H1 (cell line): ENCODE measurements at regions not wholly inside any gene's neighbourhood (a gene's known extent, or its start where the extent isn't known, plus 50 kb on each side); places are given as distances from the start of the nearest gene placed in this dataset.

ENCODE experiments used
- CTCF ChIA-PET: fragments of 300-600 bp; sonication (Branson Sonifier 250); formaldehyde crosslinking; loops from one replicate; lab custom pipeline; 2021; ENCODE audit not compliant: partially characterized antibody; lab: Charles Lee
- POLR2A ChIA-PET: fragments of 300-600 bp; sonication (Branson Sonifier 250); formaldehyde crosslinking; loops from one replicate; lab custom pipeline; 2021; ENCODE audit warnings: inconsistent platforms; ENCODE audit not compliant: partially characterized antibody; lab: Charles Lee
- DNase-seq, 2 experiments: peaks; one replicate each; pipeline versions ENCODE4 v3.0.0 to v3.0.0-alpha.2; 2010 to 2022; ENCODE audit warnings: low spot score in 2 of 2, low read depth in 1 of 2, mixed read lengths in 1 of 2
- FAIRE-seq: peaks from 2 replicates; lab custom pipeline; 2011; peaks lifted over from hg19 to GRCh38; lab: Jason Lieb, UNC
- H2AFZ ChIP-seq: 2 replicates; pipeline ENCODE4 v1.8.1; 2012; ENCODE audit warnings: low read length, inconsistent platforms
- H2AK5ac ChIP-seq: 2 replicates; pipeline ENCODE4 v1.6.1; 2013; ENCODE audit warnings: low read depth, low read length
- H2BK120ac ChIP-seq: replicated peaks from 2 replicates; pipeline ENCODE3; 2013; ENCODE audit warnings: low read depth, low read length, inconsistent platforms
- H2BK12ac ChIP-seq: 2 replicates; pipeline ENCODE4 v1.6.1; 2013; ENCODE audit warnings: low read depth, low read length
- H2BK15ac ChIP-seq: 2 replicates; pipeline ENCODE4 v1.6.1; 2013; ENCODE audit warnings: low read length
- H2BK20ac ChIP-seq: 2 replicates; pipeline ENCODE4 v1.6.1; 2013; ENCODE audit warnings: low read length
- H2BK5ac ChIP-seq: 2 replicates; pipeline ENCODE4 v1.6.1; 2013; ENCODE audit warnings: low read depth, low read length
- H3K14ac ChIP-seq: 2 replicates; pipeline ENCODE4 v1.6.1; 2013; ENCODE audit warnings: inconsistent platforms; ENCODE audit not compliant: insufficient read length
- H3K18ac ChIP-seq: 2 replicates; pipeline ENCODE4 v1.6.1; 2013; ENCODE audit warnings: low read length; ENCODE audit errors: extremely low read depth
- H3K23ac ChIP-seq: 2 replicates; pipeline ENCODE4 v1.6.1; 2013; ENCODE audit warnings: inconsistent platforms; ENCODE audit not compliant: insufficient read length
- H3K23me2 ChIP-seq: 2 replicates; pipeline ENCODE4 v1.6.1; 2013; ENCODE audit warnings: low read depth, low read length
- H3K27ac ChIP-seq: 2 replicates; pipeline ENCODE4 v1.6.1; 2011; ENCODE audit warnings: low read depth, low read length, inconsistent platforms
- H3K27me3 ChIP-seq, 4 experiments: replicated peaks in 1 of 4; 1 replicate in 1 of 4; 2 replicates in 3 of 4; pipeline versions ENCODE4 v1.6.1 to v1.8.1; 2011 to 2013; ENCODE audit warnings: low read length in 3 of 4, mild to moderate bottlenecking in 3 of 4, inconsistent platforms in 2 of 4, mixed read lengths in 2 of 4, moderate library complexity in 1 of 4; ENCODE audit not compliant: control insufficient read depth in 3 of 4, insufficient read depth in 3 of 4; ENCODE audit errors: extremely low read depth in 1 of 4
- H3K36me3 ChIP-seq, 4 experiments: 2 replicates each; pipeline versions ENCODE4 v1.6.1 to v1.8.1; 2011 to 2013; ENCODE audit warnings: mild to moderate bottlenecking in 4 of 4, low read length in 3 of 4, moderate library complexity in 2 of 4, control low read depth in 1 of 4, inconsistent platforms in 1 of 4; ENCODE audit not compliant: insufficient read depth in 4 of 4, control insufficient read depth in 2 of 4
- H3K4ac ChIP-seq: replicated peaks from 2 replicates; pipeline ENCODE3; 2013; ENCODE audit warnings: low read length, low read depth, mixed read lengths, inconsistent platforms; ENCODE audit not compliant: insufficient read length
- H3K4me1 ChIP-seq, 4 experiments: replicated peaks in 1 of 4; 1 replicate in 1 of 4; 2 replicates in 3 of 4; pipeline versions ENCODE4 v1.6.1 to v1.8.1; 2011 to 2013; ENCODE audit warnings: low read length in 3 of 4, inconsistent platforms in 2 of 4, mixed read lengths in 1 of 4; ENCODE audit not compliant: insufficient read depth in 4 of 4, control insufficient read depth in 3 of 4
- H3K4me2 ChIP-seq, 2 experiments: 2 replicates each; pipeline versions ENCODE4 v1.6.1 to v1.8.1; 2011 to 2013; ENCODE audit warnings: low read depth in 2 of 2, low read length in 2 of 2, control low read depth in 1 of 2, inconsistent platforms in 1 of 2, mild to moderate bottlenecking in 1 of 2; ENCODE audit not compliant: insufficient read depth in 1 of 2
- H3K4me3 ChIP-seq, 4 experiments: fragments of 200-600, 300-600 bp in 1 of 4; sonication (generic), shearing (Covaris generic), sonication (Bioruptor Twin) in 1 of 4; 2 replicates each; pipeline versions ENCODE4 v1.5.1 to v1.8.1; 2011 to 2016; ENCODE audit warnings: low read length in 4 of 4, low read depth in 3 of 4, control low read depth in 2 of 4, inconsistent platforms in 2 of 4, mild to moderate bottlenecking in 2 of 4, mixed read lengths in 1 of 4, moderate library complexity in 1 of 4; ENCODE audit not compliant: insufficient read depth in 2 of 4; ENCODE audit errors: extremely low read depth in 1 of 4
- H3K56ac ChIP-seq: replicated peaks from 2 replicates; pipeline ENCODE3; 2013; ENCODE audit warnings: low read depth, mild to moderate bottlenecking, mixed read lengths, low read length, inconsistent platforms; ENCODE audit not compliant: insufficient read length
- H3K79me1 ChIP-seq: 2 replicates; pipeline ENCODE4 v1.6.1; 2013; ENCODE audit warnings: low read depth, low read length, control low read depth
- H3K79me2 ChIP-seq, 2 experiments: 2 replicates each; pipeline versions ENCODE4 v1.6.1 to v1.8.1; 2012 to 2013; ENCODE audit warnings: low read length in 2 of 2, mild to moderate bottlenecking in 2 of 2, inconsistent platforms in 1 of 2; ENCODE audit not compliant: insufficient read depth in 2 of 2, control insufficient read depth in 1 of 2
- H3K9ac ChIP-seq, 4 experiments: replicated peaks in 1 of 4; 1 replicate in 1 of 4; 2 replicates in 3 of 4; pipeline versions ENCODE4 v1.6.1 to v1.8.1; 2011 to 2013; ENCODE audit warnings: low read depth in 3 of 4, low read length in 3 of 4, control low read depth in 2 of 4, mild to moderate bottlenecking in 2 of 4, moderate library complexity in 2 of 4, inconsistent platforms in 1 of 4; ENCODE audit errors: extremely low read depth in 1 of 4
- H3K9me3 ChIP-seq, 2 experiments: 2 replicates each; pipeline versions ENCODE4 v1.6.1 to v1.8.1; 2012 to 2013; ENCODE audit warnings: mild to moderate bottlenecking in 2 of 2, moderate library complexity in 2 of 2, control low read depth in 1 of 2, inconsistent platforms in 1 of 2, low read depth in 1 of 2, low read length in 1 of 2, mixed read lengths in 1 of 2; ENCODE audit not compliant: insufficient read depth in 2 of 2
- H4K20me1 ChIP-seq, 2 experiments: replicated peaks in 1 of 2; 2 replicates each; pipeline versions ENCODE3 to v1.8.1; 2011 to 2013; ENCODE audit warnings: inconsistent platforms in 2 of 2, low read length in 2 of 2, mild to moderate bottlenecking in 1 of 2; ENCODE audit not compliant: insufficient read depth in 2 of 2, control insufficient read depth in 1 of 2
- H4K5ac ChIP-seq: 2 replicates; pipeline ENCODE4 v1.6.1; 2013; ENCODE audit warnings: low read length, low read depth, mixed read lengths, inconsistent platforms; ENCODE audit not compliant: insufficient read length
- H4K8ac ChIP-seq: 2 replicates; pipeline ENCODE4 v1.8.0; 2013; ENCODE audit warnings: mild to moderate bottlenecking, moderate library complexity, low read length, inconsistent platforms; ENCODE audit not compliant: insufficient read depth; ENCODE audit errors: extremely low read depth
- H4K91ac ChIP-seq: replicated peaks from 2 replicates; pipeline ENCODE3; 2013; ENCODE audit warnings: low read length, mixed read lengths, inconsistent platforms; ENCODE audit not compliant: insufficient read length
- CHD1 ChIP-seq: IDR thresholded peaks from 2 replicates; pipeline ENCODE4 v1.6.1; 2012; ENCODE audit warnings: low read depth, low read length, improper control_type of control experiment
- EGR1 ChIP-seq: IDR thresholded peaks from 2 replicates; pipeline ENCODE4 v1.6.1; 2011; ENCODE audit warnings: low read depth, low read length, borderline replicate concordance
- KDM1A ChIP-seq: fragments of 200-600, 300-600 bp; sonication (generic); IDR thresholded peaks from 2 replicates; pipeline ENCODE4 v1.7.1; 2016; ENCODE audit warnings: mild to moderate bottlenecking, low read length, borderline replicate concordance
- KDM4A ChIP-seq: IDR thresholded peaks from one replicate; pipeline ENCODE4 v1.7.1; 2012; ENCODE audit warnings: low read depth, mild to moderate bottlenecking, moderate library complexity, low read length, inconsistent platforms; ENCODE audit not compliant: severe bottlenecking
- WGBS, 2 experiments: shearing (Covaris generic) in 1 of 2; methylation state at CpG; one replicate each; pipeline versions ENCODE4 v1.1.6 to v1.1.7; 2013 to 2015; ENCODE audit warnings: low lambda C conversion rate in 2 of 2, mixed read lengths in 2 of 2, inconsistent platforms in 1 of 2, low coverage in 1 of 2, missing lambda C conversion rate in 1 of 2; ENCODE audit not compliant: insufficient replicate concordance in 2 of 2, insufficient coverage in 1 of 2, insufficient read length in 1 of 2; ENCODE audit errors: extremely low coverage in 1 of 2, missing lambda C conversion rate in 1 of 2; 5-methylcytosine and 5-hydroxymethylcytosine counted together

DNA sequence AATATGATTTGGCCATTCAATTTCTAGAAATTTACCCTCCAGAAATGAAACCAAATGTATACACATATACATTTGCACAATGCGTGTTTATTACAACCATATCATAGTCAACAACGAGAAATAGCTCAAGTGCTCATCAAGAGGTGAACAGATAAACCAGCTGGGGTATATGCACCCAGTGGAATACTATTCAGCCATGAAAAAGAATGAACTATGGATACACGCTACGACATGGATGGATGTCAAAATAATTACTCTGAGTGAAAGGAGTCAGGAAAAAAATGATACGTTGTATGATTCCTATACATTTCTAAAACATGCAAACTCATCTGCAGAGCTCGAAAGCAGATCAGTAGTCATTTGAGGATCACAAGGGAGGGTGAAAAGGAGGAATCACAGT, 441.5 kb upstream of the ADAMTS16 start:
- TF ChIP-seq KDM1A (peak; percentile 67), EGR1 (no peak), CHD1 (no peak), KDM4A (no peak)
- TF ChIP-seq, all 59 proteins: peak for 1
- H2AK5ac ChIP-seq: no peak overlapping the region
- no peak overlapping the region for H3K4me2 ChIP-seq
- no peak overlapping the region for H4K91ac ChIP-seq
- H2BK5ac ChIP-seq: no peak overlapping the region
- H2BK12ac ChIP-seq: no peak overlapping the region
- no peak overlapping the region for H3K27ac ChIP-seq
- ChIA-PET CTCF (interaction anchor here (0.8 to 2.2 kb wide), 9 partner anchors 40 to 892 kb away, joined by 3 to 11 read pairs (median 5); no protein-coding TSS in a partner anchor), POLR2A (no interaction called here)
- no peak overlapping the region for H3K56ac ChIP-seq
- no peaks in the 10 kb centered on the region for H3K23me2 ChIP-seq
- no peak overlapping the region for H3K18ac ChIP-seq
- no peak overlapping the region for H2BK20ac ChIP-seq
- H4K5ac ChIP-seq: no peak overlapping the region
- H3K14ac ChIP-seq: no peak overlapping the region
- no peaks in the 10 kb centered on the region for H3K9me3 ChIP-seq
- no peaks in the 10 kb centered on the region for H3K4me1 ChIP-seq
- H2BK15ac ChIP-seq: no peak overlapping the region
- WGBS, 2 experiments: 90% methylated on average over 6 of the region's 6 CpGs; no CpG with 5 or more reads in 1 of the 2 experiments
- H2BK120ac ChIP-seq: no peak overlapping the region
- no peaks in the 10 kb centered on the region for H3K79me2 ChIP-seq
- no peak overlapping the region for H4K8ac ChIP-seq
- no peak for DNase-seq
- H3K9ac ChIP-seq: no peak overlapping the region
- no peak overlapping the region for H3K4ac ChIP-seq
- no peaks in the 10 kb centered on the region for H3K79me1 ChIP-seq
- H4K20me1 ChIP-seq: no peaks in the 10 kb centered on the region
- no peak for FAIRE-seq
- H3K27me3 ChIP-seq: no peaks in the 10 kb centered on the region
- no peaks in the 10 kb centered on the region for H3K36me3 ChIP-seq
- no peak overlapping the region for H3K23ac ChIP-seq
- no peak overlapping the region for H3K4me3 ChIP-seq
- no peak overlapping the region for H2AFZ ChIP-seq
